GM21825 (cell line): ENCODE measurements at regions not wholly inside any gene's neighbourhood (a gene's known extent, or its start where the extent isn't known, plus 50 kb on each side); places are given as distances from the start of the nearest gene placed in this dataset.
"Not testable (repeated sequence)": the region's sequence is repeated elsewhere in the genome, so short reads cannot be mapped to it uniquely, and the experiment has no call there.

ENCODE experiments used
- ATAC-seq: cut with Tn5 transposase; IDR thresholded peaks from one replicate; pipeline ENCODE4 v1.9.1; 2021; ENCODE audit warnings: mild to moderate bottlenecking, moderate library complexity; ENCODE audit not compliant: unreplicated experiment

- no peak for ATAC-seq
These were observed 503.0 kb downstream of the NTRK3 start for GRCh38 chr15:87753539-87753938.

- ATAC-seq = no peak
These were observed 504.1 kb downstream of the NTRK3 start for GRCh38 chr15:87752250-87752951.

GRCh38 chr15:87748483-87748882, 508.1 kb downstream of the NTRK3 start:
- no peak for ATAC-seq

DNA sequence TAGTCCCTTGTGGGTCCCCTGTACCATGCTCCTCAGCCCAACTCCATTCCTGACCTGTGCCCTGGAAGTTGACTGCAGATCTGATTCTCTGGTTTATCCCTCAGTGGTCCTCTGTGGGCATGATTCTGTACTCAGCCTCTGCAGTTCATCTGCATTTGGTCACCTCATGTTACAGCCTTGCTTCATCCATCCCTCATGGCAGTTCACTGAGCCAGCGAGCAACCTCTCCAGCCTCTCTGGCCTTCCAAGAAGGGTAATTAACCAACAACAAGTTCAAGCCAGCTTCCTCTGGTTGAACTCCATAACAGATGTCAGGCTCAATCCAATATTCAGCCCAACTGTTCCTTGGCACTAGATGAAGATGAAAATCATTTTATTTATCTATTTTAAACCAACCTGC, 509.5 kb downstream of the NTRK3 start:
- no peak for ATAC-seq

DNA sequence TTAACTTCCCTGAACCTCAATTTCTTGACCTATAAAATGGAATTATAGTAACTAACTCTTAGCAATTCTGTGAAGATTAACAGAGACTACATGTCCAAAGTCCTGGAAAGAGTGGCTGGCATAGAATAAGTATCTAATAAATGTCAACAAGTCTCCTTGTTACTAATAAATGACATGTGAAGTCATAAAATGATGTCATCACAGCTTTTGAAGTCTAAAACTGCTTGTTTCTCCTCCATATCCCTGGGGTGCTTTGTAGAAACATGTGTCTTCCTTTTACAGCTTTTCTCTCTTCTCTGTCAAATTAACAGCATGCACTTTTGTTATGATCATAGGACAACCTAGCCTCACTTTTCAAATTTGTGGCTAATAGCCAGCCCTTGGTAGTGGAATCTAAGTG, 510.2 kb downstream of the NTRK3 start:
- ATAC-seq = no peak

DNA sequence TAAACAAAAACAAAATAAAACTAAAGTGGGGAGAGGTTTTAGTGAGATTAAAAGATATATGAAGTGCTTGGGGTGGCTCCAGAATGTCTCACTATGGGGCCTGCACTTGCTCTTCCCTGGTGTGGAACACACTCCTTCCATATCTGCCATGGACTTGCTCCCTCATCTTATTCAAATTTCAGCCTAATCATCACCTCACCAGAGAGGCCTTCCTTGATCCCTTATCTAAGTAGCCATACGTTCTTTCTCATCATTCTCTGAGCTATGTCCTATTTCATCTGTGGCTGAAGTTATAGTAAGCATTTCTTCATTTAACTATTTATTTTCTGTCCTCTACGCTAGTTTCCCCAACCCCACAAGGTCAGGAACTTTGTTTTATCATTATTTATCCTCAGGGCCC, 511.7 kb downstream of the NTRK3 start:
- no peak for ATAC-seq

DNA sequence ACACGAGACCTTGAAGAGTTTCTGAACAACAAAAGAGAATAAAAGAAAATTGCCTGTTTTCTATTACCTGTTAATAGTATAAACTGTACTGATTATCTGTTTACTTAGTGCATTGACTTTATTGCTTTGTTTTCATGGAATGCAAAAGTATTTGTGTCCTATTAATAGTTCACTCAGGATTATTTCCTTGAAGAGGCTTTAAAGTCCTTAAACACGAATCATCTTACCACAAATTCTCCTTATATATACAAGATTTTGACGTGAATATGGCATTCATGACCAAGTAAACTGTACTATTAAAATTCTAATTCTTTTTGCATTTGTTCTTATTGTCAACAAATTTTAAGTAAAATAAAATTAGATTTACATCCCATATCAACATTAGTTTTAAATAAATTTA, 513.0 kb downstream of the NTRK3 start:
- no peak for ATAC-seq

DNA sequence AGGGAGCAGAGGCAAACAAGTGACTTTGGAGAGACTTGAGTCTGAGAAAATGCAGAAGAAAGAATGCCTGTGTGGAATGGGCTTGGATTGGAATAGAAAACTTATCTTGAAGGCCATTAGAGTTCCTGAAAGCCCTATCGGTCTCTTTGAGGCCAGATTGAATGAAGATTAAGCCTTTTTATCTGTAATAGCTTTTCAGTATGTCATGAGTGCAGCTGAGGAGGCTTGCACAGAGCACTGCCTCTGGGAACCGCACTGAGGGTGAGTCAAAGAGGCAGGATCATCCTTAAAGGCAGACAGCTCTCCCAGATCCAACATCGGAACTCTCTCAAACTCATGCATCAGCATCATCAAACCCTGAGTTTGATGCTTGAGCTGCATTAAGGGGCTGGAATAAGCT, 515.2 kb downstream of the NTRK3 start:
- ATAC-seq = no peak

- no peak for ATAC-seq
These were observed 515.7 kb downstream of the NTRK3 start for GRCh38 chr15:87740655-87741344.

- ATAC-seq = no peak
These were observed 516.7 kb downstream of the NTRK3 start for GRCh38 chr15:87739866-87740265.

DNA sequence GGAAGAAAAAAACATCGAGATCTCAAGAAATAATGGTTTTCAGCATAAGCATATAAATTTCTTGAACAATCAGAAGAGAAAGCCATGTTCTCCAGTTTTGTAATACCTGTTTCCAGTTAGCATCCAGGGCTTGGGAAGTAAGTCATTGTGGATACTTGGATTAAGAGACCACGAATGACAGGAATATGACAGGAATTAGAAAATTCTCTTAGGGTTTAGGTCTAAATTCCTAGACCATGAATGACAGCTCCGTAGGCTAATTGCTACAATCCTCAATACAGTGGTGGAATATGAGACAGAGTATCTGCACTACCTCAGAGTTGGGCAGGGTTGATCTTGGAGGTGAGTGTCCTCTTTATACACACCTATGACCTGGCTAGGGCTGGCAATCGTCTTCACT, 517.5 kb downstream of the NTRK3 start:
- ATAC-seq = no peak

GRCh38 chr15:87737460-87737859, 519.1 kb downstream of the NTRK3 start:
- ATAC-seq = not testable (repeated sequence)

DNA sequence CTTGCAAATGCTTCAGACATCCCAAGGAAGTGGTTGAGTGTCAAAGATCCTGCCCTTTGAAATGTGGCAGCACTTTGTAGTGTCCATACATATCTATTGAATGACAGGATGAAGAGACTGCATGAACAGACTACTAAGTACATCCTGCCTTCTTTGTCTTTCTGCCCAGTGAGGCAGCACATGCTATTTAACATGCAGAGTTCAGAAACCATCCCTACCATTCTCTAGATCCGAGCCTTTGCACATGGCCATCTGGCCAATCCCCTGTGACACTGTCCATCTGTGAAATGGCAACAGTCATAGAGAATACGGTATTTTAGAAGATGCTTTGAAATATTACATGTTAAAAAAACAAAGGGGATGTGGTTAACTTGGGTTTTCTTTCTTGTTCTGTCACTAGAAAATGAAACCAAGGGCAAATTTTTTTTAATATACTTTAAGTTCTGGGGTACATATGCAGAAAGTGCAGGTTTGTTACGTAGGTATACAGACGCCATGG, 519.6 kb downstream of the NTRK3 start:
- no peak for ATAC-seq

GRCh38 chr15:87736401-87736800, 520.1 kb downstream of the NTRK3 start:
- ATAC-seq = no peak

DNA sequence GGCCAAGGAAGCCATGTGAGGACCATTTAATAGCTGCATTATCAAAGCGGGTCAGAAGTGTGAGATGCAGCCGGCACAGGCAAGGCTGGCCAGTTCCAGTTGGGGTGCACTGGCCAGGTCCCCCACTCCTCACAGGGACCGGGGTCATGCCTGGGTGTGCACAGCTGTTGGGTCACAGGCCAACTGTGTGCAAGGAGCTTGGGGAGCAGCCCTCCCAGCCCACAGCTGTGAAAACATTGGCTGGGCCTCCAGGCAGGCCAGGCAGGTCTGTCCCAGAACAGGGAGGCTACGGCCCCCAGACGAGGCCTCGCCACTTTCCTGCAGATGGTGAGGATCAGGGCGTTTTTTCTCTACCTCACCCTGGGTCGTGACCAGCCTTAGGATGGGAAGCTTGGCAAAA, 521.0 kb downstream of the NTRK3 start:
- ATAC-seq = no peak

DNA sequence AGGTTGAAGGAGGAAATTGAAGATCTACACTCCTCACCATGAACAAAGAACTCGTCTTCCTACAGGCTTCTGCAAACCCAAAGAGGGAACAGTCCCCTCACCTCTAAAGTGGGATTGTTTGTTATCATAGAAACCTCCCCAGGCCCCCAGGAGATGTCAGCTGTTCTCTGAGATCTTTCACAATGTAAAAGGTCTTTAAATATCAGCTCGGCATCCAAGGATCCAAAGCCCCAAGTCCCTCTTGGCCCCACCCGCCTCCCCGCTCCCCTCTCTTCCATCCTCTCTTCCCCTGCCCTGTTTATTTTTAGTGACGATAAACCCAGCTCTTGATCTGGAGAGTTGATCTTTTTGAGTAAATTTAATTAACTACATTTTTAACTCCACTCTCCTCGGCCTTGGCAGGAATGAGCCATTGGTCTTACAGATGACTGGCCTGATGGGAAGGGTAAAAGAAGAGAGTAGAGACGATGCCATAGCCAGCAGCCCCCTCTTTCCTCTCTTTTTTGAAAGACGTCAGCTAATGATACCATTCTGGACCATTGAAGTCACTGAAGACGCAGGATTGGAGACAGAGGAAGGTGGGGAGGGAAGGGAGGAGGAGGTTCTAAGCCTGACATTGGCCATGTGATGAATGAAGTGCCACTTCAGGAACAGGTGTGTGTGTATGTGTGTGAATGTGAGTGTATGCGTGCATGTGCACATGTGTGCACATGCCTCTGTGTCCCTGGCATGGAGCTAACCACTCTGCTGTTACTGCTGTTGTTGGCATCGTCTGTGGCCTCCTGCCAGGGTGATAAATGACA, 521.8 kb downstream of the NTRK3 start:
- ATAC-seq = no peak

DNA sequence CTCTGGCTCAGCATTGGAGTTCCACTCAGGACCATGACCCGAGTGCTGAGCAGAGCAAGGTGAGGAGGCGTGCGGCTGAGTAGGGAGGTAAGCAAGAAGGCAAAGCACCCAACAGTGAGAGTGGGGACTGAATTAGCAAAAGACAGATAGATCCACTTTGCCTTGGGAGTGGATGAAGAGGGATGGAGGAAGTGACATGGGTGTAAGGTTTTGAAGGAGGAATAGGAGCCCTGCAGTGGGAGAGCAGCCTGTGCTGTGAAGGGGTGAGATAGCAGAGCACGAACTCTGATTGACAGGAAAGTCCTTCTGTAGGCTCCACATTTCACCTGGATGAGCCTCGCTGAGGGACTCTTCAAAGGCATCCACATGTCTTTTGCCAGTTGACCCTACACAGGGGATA, 522.6 kb downstream of the NTRK3 start:
- ATAC-seq = no peak

DNA sequence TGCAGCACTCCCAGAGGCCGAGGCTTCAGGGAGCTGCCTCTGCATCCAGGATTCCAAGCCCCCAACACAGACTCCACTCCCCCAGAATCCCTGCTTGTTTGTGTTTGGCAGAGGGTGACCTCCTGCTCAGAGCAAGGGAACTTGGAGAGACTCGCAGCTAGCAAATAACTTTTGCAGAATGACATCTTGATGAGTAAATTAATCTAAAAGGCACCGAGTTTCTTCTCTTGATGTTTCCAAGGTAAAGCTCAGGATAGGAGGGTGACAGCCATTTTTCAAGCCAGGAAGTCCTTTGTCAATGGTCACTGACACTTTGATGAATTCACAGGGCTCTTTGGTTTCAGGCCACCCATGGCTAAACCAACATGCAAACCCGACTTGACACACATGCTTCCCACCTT, 523.0 kb downstream of the NTRK3 start:
- no peak for ATAC-seq

- no peak for ATAC-seq
These were observed 523.6 kb downstream of the NTRK3 start for GRCh38 chr15:87732976-87733375.

GRCh38 chr15:87731630-87732029, 524.9 kb downstream of the NTRK3 start:
- ATAC-seq = no peak

GRCh38 chr15:87730706-87731105, 525.8 kb downstream of the NTRK3 start:
- ATAC-seq = no peak

DNA sequence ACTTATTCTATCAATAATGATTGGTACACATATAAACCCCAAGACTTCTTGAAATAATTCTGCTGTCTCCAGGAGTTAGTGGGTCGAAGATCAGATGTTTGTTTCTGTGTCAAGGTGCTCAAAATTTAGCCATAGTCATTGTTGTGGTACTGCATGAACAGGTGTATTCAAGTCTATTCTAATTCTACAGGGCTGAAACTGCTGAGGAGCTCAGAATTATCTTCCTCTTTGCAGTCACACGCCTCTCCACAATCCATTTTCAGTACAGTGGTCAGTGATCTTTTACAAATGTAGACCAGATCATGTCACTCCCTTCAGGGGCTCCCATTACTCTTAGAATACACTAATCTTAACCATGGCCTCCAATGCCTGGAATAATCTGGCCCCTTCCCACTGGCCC, 527.5 kb downstream of the NTRK3 start:
- no peak for ATAC-seq
